Activated CD4-positive, alpha-beta T cell treated with anti-CD3 and anti-CD28 coated beads for 36 hours (primary cell): ENCODE measurements at regions not wholly inside any gene's neighbourhood (a gene's known extent, or its start where the extent isn't known, plus 50 kb on each side); places are given as distances from the start of the nearest gene placed in this dataset.

Experiments used
- ATAC-seq: fragments of 200-7000 bp; cut with Tn5 transposase; one replicate; pipeline ENCODE4 v1.10.0; 2021; ENCODE audit warnings: mild to moderate bottlenecking, moderate library complexity
- CTCF ChIA-PET: fragments of 350-600 bp; sonication (Branson Sonifier 250); formaldehyde crosslinking; loops from one replicate; lab custom pipeline; 2021; ENCODE audit warnings: antibody characterized with exemption; lab: Charles Lee
- POLR2A ChIA-PET: fragments of 350-600 bp; sonication (Branson Sonifier 250); formaldehyde crosslinking; loops from one replicate; lab custom pipeline; 2021; ENCODE audit warnings: antibody characterized with exemption, inconsistent platforms; lab: Charles Lee
- DNase-seq: peaks from one replicate; pipeline ENCODE4 v3.0.0-alpha.2; 2020
- H3K27ac Mint-ChIP-seq: one replicate; pipeline ENCODE4 v1.8.0; 2021; ENCODE audit warnings: mixed read lengths
- H3K27me3 Mint-ChIP-seq: one replicate; pipeline ENCODE4 v1.8.0; 2021; ENCODE audit warnings: mixed read lengths
- H3K36me3 Mint-ChIP-seq: one replicate; pipeline ENCODE4 v1.8.0; 2021; ENCODE audit warnings: low read depth, mixed read lengths
- H3K4me1 Mint-ChIP-seq: one replicate; pipeline ENCODE4 v1.8.0; 2021; ENCODE audit warnings: mixed read lengths
- H3K4me3 Mint-ChIP-seq: one replicate; pipeline ENCODE4 v1.8.0; 2021; ENCODE audit warnings: mild to moderate bottlenecking, moderate library complexity, mixed read lengths
- H3K9me3 Mint-ChIP-seq: one replicate; pipeline ENCODE4 v1.8.0; 2021; ENCODE audit warnings: low read depth, mixed read lengths
- intact Hi-C, 2 experiments: fragments of 100-400 bp; cut with DNase I in 1 of 2; cut with micrococcal nuclease in 1 of 2; formaldehyde crosslinking; loops; one replicate each; pipeline versions ENCODE4 v1.14.2 to v1.15.1; 2022 to 2024; cut with DNase I, micrococcal nuclease

DNA sequence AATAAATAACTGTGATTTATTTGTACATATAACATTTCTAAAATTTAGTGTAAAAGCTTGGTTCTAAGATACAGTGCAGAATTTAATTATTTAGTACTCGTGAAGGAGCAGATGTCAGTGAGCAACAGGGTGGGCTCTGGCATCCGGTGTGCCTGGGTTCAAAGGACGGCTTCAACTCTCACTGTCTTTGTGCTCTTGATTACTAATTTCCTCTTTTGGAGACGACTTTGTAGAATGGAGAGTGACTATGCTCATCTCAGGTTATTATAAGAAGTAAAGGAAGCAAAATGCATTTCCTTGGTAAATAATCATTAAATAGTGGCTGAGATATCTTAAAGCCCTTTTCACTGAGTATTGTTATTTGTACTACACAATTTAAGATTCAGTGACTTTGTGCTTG, 271.7 kb downstream of the ASXL3 start:
- no peaks in the 10 kb centered on the region for H3K36me3 Mint-ChIP-seq
- intact Hi-C loops: no loop called here
- no peak for DNase-seq
- no peak overlapping the region for H3K4me3 Mint-ChIP-seq
- no peak for ATAC-seq
- H3K9me3 Mint-ChIP-seq: no peaks in the 10 kb centered on the region
- ChIA-PET CTCF (no interaction called here), POLR2A (interaction anchor here (0.6 kb wide), 1 partner anchor 1764 kb away, joined by 4 read pairs; no protein-coding TSS in a partner anchor)
- no peaks in the 10 kb centered on the region for H3K27me3 Mint-ChIP-seq
- H3K4me1 Mint-ChIP-seq: no peaks in the 10 kb centered on the region
- H3K27ac Mint-ChIP-seq: no peak overlapping the region

DNA sequence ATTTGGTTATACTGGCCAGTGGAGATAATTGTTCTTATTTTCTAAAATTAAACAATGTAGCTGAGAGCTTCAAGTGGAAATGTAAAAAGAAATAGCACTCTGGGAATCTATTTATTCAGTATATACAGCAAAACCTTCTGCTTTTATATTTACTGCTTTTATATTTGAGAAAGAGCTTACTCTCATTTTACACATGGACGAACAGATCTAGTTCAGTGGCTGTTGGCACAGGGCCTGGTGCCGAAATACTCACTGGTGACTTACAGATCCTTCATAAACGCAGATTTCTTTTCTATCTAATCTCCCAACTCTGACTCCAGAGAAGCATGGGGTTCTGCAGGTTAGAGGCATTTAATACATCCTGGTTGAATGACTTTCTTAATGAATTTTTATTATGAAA, 266.2 kb downstream of the ASXL3 start:
- no peak for DNase-seq
- Mint-ChIP-seq H3K36me3 (no peaks in the 10 kb centered on the region), H3K27me3 (no peaks in the 10 kb centered on the region), H3K4me1 (no peaks in the 10 kb centered on the region), H3K9me3 (no peaks in the 10 kb centered on the region), H3K4me3 (no peak overlapping the region), H3K27ac (no peak overlapping the region)
- ChIA-PET CTCF (no interaction called here), POLR2A (no interaction called here)
- intact Hi-C loops: no loop called here
- no peak for ATAC-seq

DNA sequence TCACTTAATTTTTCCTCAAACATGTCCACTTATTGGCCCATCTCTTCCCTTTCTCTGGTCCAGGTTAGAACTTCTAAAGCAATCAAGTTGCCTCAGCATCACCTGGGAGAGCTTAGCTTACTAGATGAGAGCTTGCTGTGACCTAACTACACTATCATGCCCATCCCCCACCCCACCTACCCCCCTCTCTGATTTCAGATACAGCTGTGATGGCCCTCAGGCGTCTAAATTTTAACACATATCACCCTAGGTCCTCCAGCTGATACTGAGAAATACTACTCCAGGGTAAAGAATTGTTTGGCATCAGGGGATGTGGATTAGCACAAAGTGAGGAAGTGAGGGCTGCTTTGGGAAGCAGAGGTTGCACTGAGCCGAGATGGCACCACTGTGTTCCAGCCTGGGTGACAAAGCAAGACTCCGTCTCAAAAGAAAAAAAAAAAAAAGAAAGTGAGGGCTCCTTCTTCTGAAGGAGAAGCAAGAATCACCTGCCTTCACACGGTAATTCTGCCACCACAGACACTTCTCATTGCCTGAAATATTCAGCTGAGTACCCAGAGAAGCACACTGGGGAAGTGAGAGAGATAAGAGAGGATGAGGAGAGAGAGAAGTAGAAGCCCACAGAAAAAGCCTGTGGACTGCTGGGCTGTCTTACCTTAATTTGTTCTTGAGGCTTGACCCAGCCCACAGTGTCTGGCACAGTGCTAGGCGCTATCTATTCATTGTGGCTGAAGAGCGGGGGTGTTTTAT, 263.4 kb downstream of the ASXL3 start:
- Mint-ChIP-seq H3K4me3 (no peak overlapping the region), H3K27ac (no peak overlapping the region), H3K27me3 (no peaks in the 10 kb centered on the region), H3K9me3 (no peaks in the 10 kb centered on the region), H3K4me1 (no peaks in the 10 kb centered on the region), H3K36me3 (no peaks in the 10 kb centered on the region)
- CTCF ChIA-PET: no interaction called here
- ATAC-seq (no peak), DNase-seq (no peak)
- POLR2A ChIA-PET: no interaction called here
- intact Hi-C loops: no loop called here

DNA sequence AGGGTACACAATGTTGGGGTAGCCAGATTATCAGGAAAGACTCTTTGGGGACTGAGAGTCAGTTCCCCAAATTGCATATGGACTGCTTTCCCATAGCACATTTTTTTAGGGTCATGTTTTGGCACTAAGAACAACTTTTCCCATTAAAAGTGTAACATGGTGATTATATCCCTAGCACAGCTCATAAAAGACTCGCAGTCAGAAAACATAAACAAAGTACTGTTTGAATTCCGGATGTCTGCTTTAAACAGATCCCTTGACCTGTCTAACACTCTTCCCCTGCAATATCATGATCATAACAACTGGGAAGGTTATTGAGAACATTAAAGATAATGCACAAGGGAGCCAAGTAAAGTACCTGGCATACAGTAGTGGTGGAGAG, 262.2 kb downstream of the ASXL3 start:
- H3K27ac Mint-ChIP-seq: no peak overlapping the region
- ChIA-PET CTCF (interaction anchor here (0.6 to 1.1 kb wide), 2 partner anchors 33 to 120 kb away, joined by 3 read pairs; no protein-coding TSS in a partner anchor), POLR2A (no interaction called here)
- no peaks in the 10 kb centered on the region for H3K4me1 Mint-ChIP-seq
- no peak overlapping the region for H3K4me3 Mint-ChIP-seq
- peaks cover 3% of the 10 kb centered on the region for H3K9me3 Mint-ChIP-seq
- no peaks in the 10 kb centered on the region for H3K27me3 Mint-ChIP-seq
- no peaks in the 10 kb centered on the region for H3K36me3 Mint-ChIP-seq
- ATAC-seq (no peak), DNase-seq (no peak)
- intact Hi-C loops: no loop called here

DNA sequence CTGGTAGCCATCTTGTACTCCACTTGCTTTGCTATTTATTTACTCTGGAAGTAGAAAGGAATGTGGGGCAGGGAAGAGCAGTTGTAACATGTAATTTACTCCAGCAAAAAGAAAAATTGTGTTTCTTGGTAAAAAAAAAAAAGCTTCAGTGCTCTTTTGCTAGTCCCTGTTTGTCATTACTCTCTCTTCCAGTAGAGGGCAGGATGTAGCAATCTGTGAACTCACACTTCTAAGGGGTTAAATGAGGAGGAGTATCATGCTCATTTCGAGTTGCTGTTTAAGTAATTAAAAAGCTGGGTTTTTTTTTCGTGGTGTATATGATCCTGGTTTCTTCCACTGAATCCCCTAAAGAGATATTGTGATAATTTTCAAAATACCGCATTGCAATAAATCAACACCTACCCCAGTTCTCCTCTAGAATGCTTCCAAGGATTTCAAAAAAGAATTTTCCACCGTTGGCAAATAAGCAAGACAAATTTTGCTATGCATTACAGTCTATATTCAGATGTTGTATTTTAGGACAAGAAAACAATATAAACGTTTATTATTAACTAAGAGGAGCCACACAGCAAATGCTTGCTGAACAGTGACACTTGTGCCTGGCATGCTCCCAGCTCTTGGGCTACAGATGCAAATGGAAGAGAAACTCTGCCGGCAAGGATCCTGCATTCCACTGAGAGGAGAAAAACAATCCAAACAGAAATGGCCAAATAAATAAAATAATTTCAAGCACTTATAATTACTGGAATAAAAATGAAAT, 261.6 kb downstream of the ASXL3 start:
- intact Hi-C loops: loop anchor here in 1 of 2 experiments (5.0 kb wide), 1 partner anchor 948 kb away; no protein-coding TSS in a partner anchor
- no peak overlapping the region for H3K27ac Mint-ChIP-seq
- ChIA-PET CTCF (interaction anchor here (0.6 to 1.1 kb wide), 4 partner anchors 33 to 927 kb away, joined by 3 to 5 read pairs (median 4); no protein-coding TSS in a partner anchor), POLR2A (no interaction called here)
- no peaks in the 10 kb centered on the region for H3K27me3 Mint-ChIP-seq
- H3K36me3 Mint-ChIP-seq: no peaks in the 10 kb centered on the region
- H3K4me3 Mint-ChIP-seq: no peak overlapping the region
- DNase-seq: no peak
- no peaks in the 10 kb centered on the region for H3K4me1 Mint-ChIP-seq
- peaks cover 3% of the 10 kb centered on the region for H3K9me3 Mint-ChIP-seq
- ATAC-seq: no peak

DNA sequence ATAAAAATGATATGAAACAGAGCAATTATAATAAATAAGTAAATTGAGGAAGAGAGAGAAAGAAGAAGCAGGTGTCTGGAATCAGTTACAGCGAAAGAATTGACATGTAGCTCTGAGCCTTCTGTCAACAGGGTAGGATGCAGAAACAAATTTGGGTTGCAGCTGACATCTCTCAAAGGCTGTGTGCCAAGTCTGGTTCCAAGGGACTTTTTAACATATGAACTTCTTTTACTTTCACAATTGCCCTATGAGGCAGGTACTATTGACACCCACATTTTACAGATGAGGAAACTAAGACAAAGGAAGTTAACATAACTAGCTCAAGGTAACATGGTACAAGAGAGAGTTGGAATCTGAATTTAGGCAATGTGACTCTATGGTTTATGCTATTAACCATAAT, 260.0 kb downstream of the ASXL3 start:
- ChIA-PET POLR2A (no interaction called here), CTCF (no interaction called here)
- H3K27ac Mint-ChIP-seq: no peak overlapping the region
- no peaks in the 10 kb centered on the region for H3K27me3 Mint-ChIP-seq
- peaks cover 5% of the 10 kb centered on the region for H3K9me3 Mint-ChIP-seq
- no peak overlapping the region for H3K4me3 Mint-ChIP-seq
- H3K4me1 Mint-ChIP-seq: no peaks in the 10 kb centered on the region
- DNase-seq (no peak), ATAC-seq (no peak)
- no peaks in the 10 kb centered on the region for H3K36me3 Mint-ChIP-seq
- intact Hi-C loops: loop anchor here in 1 of 2 experiments (5.0 kb wide), 1 partner anchor 949 kb away; no protein-coding TSS in a partner anchor

DNA sequence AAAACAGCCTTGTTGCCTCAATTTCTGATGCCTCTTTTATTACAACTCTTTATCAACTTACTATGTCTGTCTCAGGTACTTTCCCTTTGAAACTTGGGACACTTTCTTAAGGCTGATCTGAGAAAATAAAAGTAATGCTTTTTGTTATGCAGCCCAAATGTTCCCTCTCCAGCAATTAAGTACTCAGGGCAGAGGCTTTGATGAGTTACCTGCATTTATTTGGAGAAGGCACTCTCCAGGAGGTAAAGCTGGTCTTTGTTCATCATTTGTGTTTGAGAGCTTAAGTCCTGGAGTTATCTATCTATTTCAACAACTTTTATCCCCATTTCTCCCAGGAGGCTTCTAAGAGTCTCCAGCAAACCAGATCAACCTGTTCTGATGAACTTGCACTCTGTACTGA, 259.2 kb downstream of the ASXL3 start:
- intact Hi-C loops: loop anchor here in 1 of 2 experiments (5.0 kb wide), 1 partner anchor 950 kb away; no protein-coding TSS in a partner anchor
- Mint-ChIP-seq H3K27me3 (no peaks in the 10 kb centered on the region), H3K27ac (no peak overlapping the region), H3K4me1 (no peaks in the 10 kb centered on the region), H3K9me3 (peaks cover 7% of the 10 kb centered on the region), H3K4me3 (no peak overlapping the region), H3K36me3 (no peaks in the 10 kb centered on the region)
- no peak for ATAC-seq
- ChIA-PET POLR2A (no interaction called here), CTCF (no interaction called here)
- no peak for DNase-seq

DNA sequence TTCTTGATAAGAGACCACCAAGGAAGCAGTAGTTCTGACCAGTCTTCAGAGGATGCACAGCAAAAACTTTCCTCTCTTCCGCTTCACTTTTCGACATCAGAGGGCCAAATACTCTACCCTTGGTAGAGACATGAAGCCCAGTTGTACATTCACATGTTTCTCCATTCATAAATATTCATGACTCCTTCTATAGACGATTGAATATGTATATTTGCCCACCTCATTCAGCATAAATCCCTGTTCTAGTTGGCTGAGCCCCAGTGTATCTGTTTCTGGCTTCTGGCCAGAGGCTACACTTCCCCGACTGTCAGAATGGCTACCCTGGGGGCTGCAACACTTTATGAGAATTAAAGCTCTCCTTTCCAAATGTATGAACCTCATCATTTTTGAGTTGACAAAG, 258.5 kb downstream of the ASXL3 start:
- Mint-ChIP-seq H3K36me3 (no peaks in the 10 kb centered on the region), H3K9me3 (peaks cover 7% of the 10 kb centered on the region), H3K27ac (no peak overlapping the region), H3K4me1 (no peaks in the 10 kb centered on the region), H3K4me3 (no peak overlapping the region), H3K27me3 (no peaks in the 10 kb centered on the region)
- DNase-seq: no peak
- ChIA-PET POLR2A (no interaction called here), CTCF (no interaction called here)
- intact Hi-C loops: loop anchor here in 1 of 2 experiments (5.0 kb wide), 1 partner anchor 951 kb away; no protein-coding TSS in a partner anchor
- no peak for ATAC-seq

DNA sequence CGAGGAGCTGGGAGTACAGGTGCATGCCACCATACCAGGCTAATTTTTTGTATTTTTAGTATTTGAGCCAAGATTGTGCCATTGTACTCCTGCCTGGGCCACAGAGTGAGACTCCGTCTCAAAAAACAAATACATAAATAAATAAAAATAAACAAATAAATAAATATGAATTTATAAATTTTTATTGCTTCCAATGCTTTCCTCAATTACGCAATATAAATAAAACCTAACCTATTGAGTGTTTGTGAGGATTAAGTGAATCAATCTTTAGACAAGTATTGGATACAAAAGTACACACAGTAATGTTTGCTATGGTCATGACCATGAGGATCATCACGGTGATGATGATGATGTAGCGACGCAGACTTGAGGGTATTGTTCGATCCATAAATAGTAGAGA, 257.4 kb downstream of the ASXL3 start:
- intact Hi-C loops: loop anchor here in 1 of 2 experiments (5.0 kb wide), 1 partner anchor 952 kb away; no protein-coding TSS in a partner anchor
- Mint-ChIP-seq H3K4me3 (no peak overlapping the region), H3K27ac (no peak overlapping the region), H3K9me3 (peaks cover 7% of the 10 kb centered on the region), H3K4me1 (no peaks in the 10 kb centered on the region), H3K36me3 (no peaks in the 10 kb centered on the region), H3K27me3 (no peaks in the 10 kb centered on the region)
- ATAC-seq: no peak
- POLR2A ChIA-PET: no interaction called here
- CTCF ChIA-PET: no interaction called here
- DNase-seq: no peak

DNA sequence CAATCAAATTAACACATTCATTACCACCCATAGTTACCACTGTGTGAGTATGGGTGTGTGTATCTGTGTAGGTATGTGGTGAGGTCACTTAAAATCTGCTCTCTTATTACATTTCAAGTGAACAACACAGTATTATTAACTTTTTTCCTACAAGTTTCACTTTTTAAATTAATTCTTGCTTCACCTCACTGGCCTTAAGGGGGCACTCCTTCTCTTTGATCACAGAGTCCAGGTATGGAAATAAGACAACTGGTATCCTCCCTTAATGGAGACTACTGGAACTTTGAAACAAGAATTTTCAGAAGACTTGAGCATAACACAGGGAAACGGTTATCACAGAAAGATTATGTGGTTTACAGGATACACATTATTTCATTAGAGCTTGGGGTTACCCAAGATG, 255.8 kb downstream of the ASXL3 start:
- no peaks in the 10 kb centered on the region for H3K36me3 Mint-ChIP-seq
- H3K9me3 Mint-ChIP-seq: peaks cover 7% of the 10 kb centered on the region
- no peaks in the 10 kb centered on the region for H3K27me3 Mint-ChIP-seq
- no peaks in the 10 kb centered on the region for H3K4me1 Mint-ChIP-seq
- no peak overlapping the region for H3K4me3 Mint-ChIP-seq
- CTCF ChIA-PET: interaction anchor here (0.8 to 1.1 kb wide), 2 partner anchors 15 to 20 kb away, joined by 3 read pairs; no protein-coding TSS in a partner anchor
- DNase-seq: no peak
- no peak overlapping the region for H3K27ac Mint-ChIP-seq
- POLR2A ChIA-PET: no interaction called here
- intact Hi-C loops: no loop called here
- ATAC-seq: no peak

DNA sequence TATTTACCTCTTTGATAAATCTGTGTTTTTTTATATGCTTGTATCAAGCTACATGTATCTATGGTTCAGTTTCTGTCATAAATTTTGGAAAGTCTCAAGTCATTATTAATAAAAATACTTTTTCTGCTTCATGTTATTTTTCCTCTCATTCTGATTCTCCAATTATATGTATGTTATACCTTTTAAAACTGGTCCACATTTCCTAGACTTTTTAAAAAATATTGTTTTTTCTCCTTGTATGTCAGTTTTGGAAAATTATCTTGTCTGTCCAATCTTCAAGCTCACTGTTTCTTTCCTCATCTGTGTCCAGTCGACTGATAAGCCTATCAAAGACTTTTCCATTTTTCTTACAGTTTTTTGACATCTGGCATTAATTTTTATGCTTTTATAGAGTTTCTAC, 253.4 kb downstream of the ASXL3 start:
- Mint-ChIP-seq H3K27ac (no peak overlapping the region), H3K4me3 (no peak overlapping the region), H3K36me3 (no peaks in the 10 kb centered on the region), H3K27me3 (no peaks in the 10 kb centered on the region), H3K4me1 (no peaks in the 10 kb centered on the region), H3K9me3 (peaks cover 9% of the 10 kb centered on the region)
- ChIA-PET CTCF (no interaction called here), POLR2A (no interaction called here)
- intact Hi-C loops: no loop called here
- no peak for DNase-seq
- ATAC-seq: no peak

DNA sequence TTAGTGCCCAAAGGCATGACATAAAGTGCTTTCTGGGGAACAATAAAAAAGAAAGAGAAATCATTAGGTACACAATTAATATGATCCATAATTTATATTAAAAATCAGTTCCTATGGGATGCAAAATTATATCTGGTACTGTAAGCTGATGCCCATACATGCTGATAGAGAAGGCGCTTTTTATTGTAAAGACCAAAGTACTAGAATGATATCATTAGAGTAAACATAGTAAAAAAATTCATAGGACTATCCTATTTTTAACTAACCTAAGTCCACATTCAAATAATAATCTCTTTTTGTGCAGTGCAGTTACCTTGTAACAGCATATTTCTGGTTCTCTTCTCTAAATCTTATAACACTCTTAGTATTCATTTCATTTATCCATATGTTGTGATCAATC, 252.2 kb downstream of the ASXL3 start:
- H3K4me1 Mint-ChIP-seq: no peaks in the 10 kb centered on the region
- ATAC-seq (no peak), DNase-seq (no peak)
- H3K9me3 Mint-ChIP-seq: peaks cover 10% of the 10 kb centered on the region
- intact Hi-C loops: no loop called here
- H3K27me3 Mint-ChIP-seq: no peaks in the 10 kb centered on the region
- H3K27ac Mint-ChIP-seq: no peak overlapping the region
- ChIA-PET CTCF (no interaction called here), POLR2A (no interaction called here)
- H3K36me3 Mint-ChIP-seq: no peaks in the 10 kb centered on the region
- H3K4me3 Mint-ChIP-seq: no peak overlapping the region
